ENCODE measurements at regions not wholly inside any gene's neighbourhood (a gene's known extent, or its start where the extent isn't known, plus 50 kb on each side); places are given as distances from the start of the nearest gene placed in this dataset.

- TF ChIP-seq CTBP2 (IDR thresholded peaks at IDR 0.05; ENCODE audit: borderline replicate concordance, insufficient read depth, insufficient read length, low read length) (no peak), BCL11A (IDR thresholded peaks at IDR 0.05; ENCODE audit: low read depth in 2 of 2, low read length in 2 of 2) (no peak), EZH2 (IDR thresholded peaks at IDR 0.05; ENCODE audit: low read depth, low read length, severe bottlenecking) (no peak), SAP30 (IDR thresholded peaks at IDR 0.05; ENCODE audit: insufficient read depth, insufficient replicate concordance, low read length) (no peak), TEAD4 (IDR thresholded peaks at IDR 0.05; ENCODE audit: low read depth, low read length) (no peak), SUZ12 (IDR thresholded peaks at IDR 0.05; ENCODE audit: low read length) (no peak), TAF1 (IDR thresholded peaks at IDR 0.05; ENCODE audit: low read depth, low read length) (no peak), TCF12 (IDR thresholded peaks at IDR 0.05; ENCODE audit: low read depth, low read length) (0 out of 2 replicates have a peak, but pooled peaks have one; percentile 30), SRF (IDR thresholded peaks at IDR 0.05; ENCODE audit: low read depth, low read length) (no peak), BACH1 (IDR thresholded peaks at IDR 0.05; ENCODE audit: low read length) (peak; percentile 66; the same call in 1 of the 2 replicates), SP4 (IDR thresholded peaks at IDR 0.05; ENCODE audit: low read length) (no peak), TBP (IDR thresholded peaks at IDR 0.05; ENCODE audit: low read depth, low read length) (no peak), YY1 (IDR thresholded peaks at IDR 0.05; ENCODE audit: low read depth, low read length) (no peak), KDM4A (IDR thresholded peaks at IDR 0.05; ENCODE audit: low read depth, low read length, severe bottlenecking) (no peak), CTCF (IDR thresholded peaks at IDR 0.05; ENCODE audit: control extremely low read depth in 1 of 3, insufficient read depth in 1 of 3, low read depth in 1 of 3, low read length in 3 of 3) (peak; percentile 17 to 35 (median 18); a peak in 3 of 4 replicates), RAD21 (IDR thresholded peaks at IDR 0.05 in 1 of 2, conservative IDR thresholded peaks at IDR 0.05 in 1 of 2; ENCODE audit: low read depth in 2 of 2, low read length in 2 of 2) (peak in 1 of 2 experiments; percentile 13; a peak in 1 of 4 replicates), FOSL1 (IDR thresholded peaks at IDR 0.05; ENCODE audit: insufficient read depth, low read depth, low read length) (no peak), POLR2A (IDR thresholded peaks at IDR 0.05; ENCODE audit: control extremely low read depth in 1 of 2, low read depth in 2 of 2, low read length in 2 of 2) (no peak), USF2 (IDR thresholded peaks at IDR 0.05; ENCODE audit: low read length) (no peak), HDAC2 (IDR thresholded peaks at IDR 0.05; ENCODE audit: borderline replicate concordance in 1 of 2, low read depth in 2 of 2, low read length in 2 of 2) (no peak)
Measured at GRCh38 chr18:46343931-46344372, 239.8 kb downstream of the HAUS1 start (continued).

Measured in H1 (cell line).